Esophagus squamous epithelium (tissue), 5 donors: ENCODE measurements at regions not wholly inside any gene's neighbourhood (a gene's known extent, or its start where the extent isn't known, plus 50 kb on each side); places are given as distances from the start of the nearest gene placed in this dataset.

Experiments
- DNase-seq: peaks from one replicate; lab custom pipeline; 2025; lab: John Stamatoyannopoulos, UW
- H3K27ac ChIP-seq, 4 donors: fragments of 200-600 bp; sonication (generic); one replicate each; pipeline ENCODE4 v1.5.1; 2016 to 2019; ENCODE audit warnings: mild to moderate bottlenecking in 1 of 4
- H3K27me3 ChIP-seq, 4 donors: fragments of 200-600 bp; sonication (generic); 1 replicate in 3 of 4; 2 replicates in 1 of 4; pipeline versions ENCODE4 v1.5.1 to v1.6.0; 2017 to 2021; ENCODE audit warnings: antibody characterized with exemption in 1 of 4
- H3K36me3 ChIP-seq, 3 donors: fragments of 200-600 bp; sonication (generic); one replicate each; pipeline ENCODE4 v1.5.1; 2016 to 2019
- H3K4me1 ChIP-seq, 3 donors: fragments of 200-600 bp; sonication (generic); one replicate each; pipeline ENCODE4 v1.5.1; 2017 to 2019
- H3K4me3 ChIP-seq, 4 donors: fragments of 200-600 bp; sonication (generic); 1 replicate in 3 of 4; 2 replicates in 1 of 4; pipeline ENCODE4 v1.5.1; 2016 to 2019; ENCODE audit warnings: mild to moderate bottlenecking in 2 of 4, moderate library complexity in 1 of 4
- H3K9me3 ChIP-seq, 3 donors: fragments of 200-600 bp; sonication (generic); one replicate each; pipeline ENCODE4 v1.5.1; 2016 to 2019
- CTCF ChIP-seq, 6 experiments: fragments of 450-650 bp in 4 of 6; fragments of 200-600 bp in 2 of 6; sonication (generic) in 2 of 6; IDR thresholded peaks; one replicate each; pipeline ENCODE4 v1.5.1; 2016 to 2019; ENCODE audit warnings: antibody characterized with exemption in 6 of 6, mild to moderate bottlenecking in 4 of 6, moderate library complexity in 4 of 6
- POLR2A ChIP-seq, 4 donors: fragments of 450-650 bp; IDR thresholded peaks; one replicate each; pipeline ENCODE4 v1.6.1; 2017; ENCODE audit warnings: antibody characterized with exemption in 4 of 4, mild to moderate bottlenecking in 4 of 4, moderate library complexity in 3 of 4
- WGBS, 2 donors: methylation state at CpG; one replicate each; pipeline ENCODE4 v1.1.5; 2018; 5-methylcytosine and 5-hydroxymethylcytosine counted together
- intact Hi-C: fragments of 100-400 bp; cut with DNase I; formaldehyde crosslinking; loops from one replicate; pipeline ENCODE4 v1.15.0; 2022
- donor health status: DM: yes; HTN: yes; CAD: no.

GRCh38 chr1:98081944-98082343 lies 161.1 kb upstream of the DPYD start:
- H3K4me3 ChIP-seq: no peak overlapping the region
- WGBS, 2 donors: 57 to 72% methylated on average over 1 of the region's 1 CpG
- no peak overlapping the region for H3K27ac ChIP-seq
- TF ChIP-seq POLR2A (IDR thresholded peaks at IDR 0.05) (no peak), CTCF (IDR thresholded peaks at IDR 0.05) (no peak)
- H3K36me3 ChIP-seq: no peaks in the 10 kb centered on the region
- no peaks in the 10 kb centered on the region for H3K27me3 ChIP-seq
- no peaks in the 10 kb centered on the region for H3K4me1 ChIP-seq
- intact Hi-C loops: no loop called here
- DNase-seq: no peak
- no peaks in the 10 kb centered on the region for H3K9me3 ChIP-seq

GRCh38 chr1:98078596-98078995 lies 157.8 kb upstream of the DPYD start:
- WGBS, 2 donors: 67 to 80% methylated on average over 2 of the region's 2 CpGs

GRCh38 chr1:98077691-98078090 lies 156.9 kb upstream of the DPYD start:
- H3K27me3 ChIP-seq: no peaks in the 10 kb centered on the region
- no peaks in the 10 kb centered on the region for H3K36me3 ChIP-seq
- TF ChIP-seq POLR2A (IDR thresholded peaks at IDR 0.05) (no peak), CTCF (IDR thresholded peaks at IDR 0.05) (no peak)
- H3K4me3 ChIP-seq: no peak overlapping the region
- WGBS, 2 donors: 84 to 87% methylated on average over 2 of the region's 2 CpGs
- intact Hi-C loops: no loop called here
- DNase-seq: no peak
- no peak overlapping the region for H3K27ac ChIP-seq
- no peaks in the 10 kb centered on the region for H3K4me1 ChIP-seq
- no peaks in the 10 kb centered on the region for H3K9me3 ChIP-seq

More at GRCh38 chr1:98078596-98078995, 157.8 kb upstream of the DPYD start:
- no peaks in the 10 kb centered on the region for H3K27me3 ChIP-seq
- H3K27ac ChIP-seq: no peak overlapping the region
- no peak for DNase-seq
- no peak overlapping the region for H3K4me3 ChIP-seq
- no peak for TF ChIP-seq POLR2A (IDR thresholded peaks at IDR 0.05)
- TF ChIP-seq CTCF (IDR thresholded peaks at IDR 0.05): no peak
- no peaks in the 10 kb centered on the region for H3K36me3 ChIP-seq
- no peaks in the 10 kb centered on the region for H3K4me1 ChIP-seq
- H3K9me3 ChIP-seq: no peaks in the 10 kb centered on the region
- intact Hi-C loops: no loop called here

- H3K36me3 ChIP-seq: no peaks in the 10 kb centered on the region
- no peaks in the 10 kb centered on the region for H3K27me3 ChIP-seq
- TF ChIP-seq CTCF (IDR thresholded peaks at IDR 0.05): no peak
- TF ChIP-seq POLR2A (IDR thresholded peaks at IDR 0.05): no peak
- WGBS, 2 donors: 74% methylated on average over 1 of the region's 1 CpG
- DNase-seq: no peak
- no peak overlapping the region for H3K27ac ChIP-seq
- no peaks in the 10 kb centered on the region for H3K9me3 ChIP-seq
- no peak overlapping the region for H3K4me3 ChIP-seq
- intact Hi-C loops: no loop called here
- no peaks in the 10 kb centered on the region for H3K4me1 ChIP-seq
Measured at GRCh38 chr1:98075626-98076025, 154.8 kb upstream of the DPYD start.

- DNase-seq: no peak
- intact Hi-C loops: no loop called here
- no peak overlapping the region for H3K4me3 ChIP-seq
- H3K27me3 ChIP-seq: no peaks in the 10 kb centered on the region
- H3K9me3 ChIP-seq: no peaks in the 10 kb centered on the region
- no peak overlapping the region for H3K27ac ChIP-seq
- 78 to 94% methylated on average over 3 of the region's 3 CpGs for WGBS, 2 donors
- H3K36me3 ChIP-seq: no peaks in the 10 kb centered on the region
- H3K4me1 ChIP-seq: no peaks in the 10 kb centered on the region
- TF ChIP-seq CTCF (IDR thresholded peaks at IDR 0.05) (no peak), POLR2A (IDR thresholded peaks at IDR 0.05) (no peak)
Measured at GRCh38 chr1:98073823-98074222, 153.0 kb upstream of the DPYD start.
